ENCODE measurements at regions not wholly inside any gene's neighbourhood (a gene's known extent, or its start where the extent isn't known, plus 50 kb on each side); places are given as distances from the start of the nearest gene placed in this dataset.

DNA sequence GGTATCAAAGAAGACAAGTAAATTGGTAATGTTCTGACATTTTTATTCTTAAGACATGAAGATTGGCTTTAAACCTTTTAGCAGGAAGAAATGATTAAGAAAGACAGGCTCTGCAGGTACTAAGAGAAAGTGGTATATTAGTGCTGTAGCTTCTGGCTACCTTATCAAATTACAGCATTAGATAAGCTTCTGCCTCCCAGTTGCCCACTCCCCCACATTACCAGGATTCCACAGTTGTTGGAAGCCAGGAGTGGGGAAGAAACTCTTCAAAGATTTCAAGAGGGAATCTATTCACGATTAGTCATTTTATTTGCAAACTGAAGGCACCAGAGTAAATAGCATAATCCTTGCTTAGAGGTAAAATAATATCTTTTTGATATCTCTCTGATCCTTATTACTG, 274.9 kb downstream of the LMO4 start:
- TF ChIP-seq, protein P1, sequence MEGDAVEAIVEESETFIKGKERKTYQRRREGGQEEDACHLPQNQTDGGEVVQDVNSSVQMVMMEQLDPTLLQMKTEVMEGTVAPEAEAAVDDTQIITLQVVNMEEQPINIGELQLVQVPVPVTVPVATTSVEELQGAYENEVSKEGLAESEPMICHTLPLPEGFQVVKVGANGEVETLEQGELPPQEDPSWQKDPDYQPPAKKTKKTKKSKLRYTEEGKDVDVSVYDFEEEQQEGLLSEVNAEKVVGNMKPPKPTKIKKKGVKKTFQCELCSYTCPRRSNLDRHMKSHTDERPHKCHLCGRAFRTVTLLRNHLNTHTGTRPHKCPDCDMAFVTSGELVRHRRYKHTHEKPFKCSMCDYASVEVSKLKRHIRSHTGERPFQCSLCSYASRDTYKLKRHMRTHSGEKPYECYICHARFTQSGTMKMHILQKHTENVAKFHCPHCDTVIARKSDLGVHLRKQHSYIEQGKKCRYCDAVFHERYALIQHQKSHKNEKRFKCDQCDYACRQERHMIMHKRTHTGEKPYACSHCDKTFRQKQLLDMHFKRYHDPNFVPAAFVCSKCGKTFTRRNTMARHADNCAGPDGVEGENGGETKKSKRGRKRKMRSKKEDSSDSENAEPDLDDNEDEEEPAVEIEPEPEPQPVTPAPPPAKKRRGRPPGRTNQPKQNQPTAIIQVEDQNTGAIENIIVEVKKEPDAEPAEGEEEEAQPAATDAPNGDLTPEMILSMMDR (IDR thresholded peaks at IDR 0.05): no peak
- no peak for TF ChIP-seq POLR2AphosphoS5 (IDR thresholded peaks at IDR 0.05)
